AG09319 (cell line): ENCODE measurements at regions not wholly inside any gene's neighbourhood (a gene's known extent, or its start where the extent isn't known, plus 50 kb on each side); places are given as distances from the start of the nearest gene placed in this dataset.

Source experiments
- DNase-seq: peaks from one replicate; pipeline ENCODE4 v3.0.0-alpha.2; 2010; ENCODE audit warnings: low read depth; ENCODE audit errors: extremely low read depth
- TF ChIP-seq, protein P1 (sequence below): IDR thresholded peaks from 2 replicates; pipeline ENCODE4 v1.5.1; 2011; ENCODE audit warnings: low read depth, mild to moderate bottlenecking, inconsistent platforms, low read length, moderate library complexity

DNA sequence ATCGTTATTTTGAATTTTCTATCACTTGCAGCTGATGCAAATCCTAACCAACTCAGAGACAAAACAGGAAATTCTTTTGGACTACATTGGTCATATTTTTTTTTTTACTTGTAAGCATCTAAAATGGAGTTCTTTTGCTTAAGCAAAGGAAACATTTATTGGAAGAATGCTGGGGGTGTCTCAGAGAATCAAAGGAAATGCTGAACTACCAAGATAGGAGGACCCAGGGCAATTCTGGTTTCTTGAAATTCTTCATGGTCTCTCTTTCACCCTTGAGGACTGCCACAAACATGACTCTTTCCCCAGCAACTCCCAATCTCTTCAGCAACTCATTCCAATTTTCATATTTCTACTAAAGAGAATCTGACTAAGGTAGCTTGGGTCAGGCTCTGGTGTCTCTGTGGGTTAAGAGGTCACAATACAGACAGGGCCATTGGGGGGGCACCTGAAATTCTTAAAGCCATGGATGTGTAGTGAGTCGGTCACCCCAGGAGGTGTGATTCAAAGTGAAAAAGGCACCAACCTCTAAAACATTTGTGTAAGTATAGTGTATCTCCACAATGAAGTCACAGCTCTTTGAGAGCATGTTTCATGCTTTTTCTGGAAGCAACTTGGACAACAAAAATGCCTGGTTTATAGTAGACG lies 171.1 kb upstream of the FGGY start:
- TF ChIP-seq, protein P1, sequence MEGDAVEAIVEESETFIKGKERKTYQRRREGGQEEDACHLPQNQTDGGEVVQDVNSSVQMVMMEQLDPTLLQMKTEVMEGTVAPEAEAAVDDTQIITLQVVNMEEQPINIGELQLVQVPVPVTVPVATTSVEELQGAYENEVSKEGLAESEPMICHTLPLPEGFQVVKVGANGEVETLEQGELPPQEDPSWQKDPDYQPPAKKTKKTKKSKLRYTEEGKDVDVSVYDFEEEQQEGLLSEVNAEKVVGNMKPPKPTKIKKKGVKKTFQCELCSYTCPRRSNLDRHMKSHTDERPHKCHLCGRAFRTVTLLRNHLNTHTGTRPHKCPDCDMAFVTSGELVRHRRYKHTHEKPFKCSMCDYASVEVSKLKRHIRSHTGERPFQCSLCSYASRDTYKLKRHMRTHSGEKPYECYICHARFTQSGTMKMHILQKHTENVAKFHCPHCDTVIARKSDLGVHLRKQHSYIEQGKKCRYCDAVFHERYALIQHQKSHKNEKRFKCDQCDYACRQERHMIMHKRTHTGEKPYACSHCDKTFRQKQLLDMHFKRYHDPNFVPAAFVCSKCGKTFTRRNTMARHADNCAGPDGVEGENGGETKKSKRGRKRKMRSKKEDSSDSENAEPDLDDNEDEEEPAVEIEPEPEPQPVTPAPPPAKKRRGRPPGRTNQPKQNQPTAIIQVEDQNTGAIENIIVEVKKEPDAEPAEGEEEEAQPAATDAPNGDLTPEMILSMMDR = no peak
- DNase-seq = no peak

DNA sequence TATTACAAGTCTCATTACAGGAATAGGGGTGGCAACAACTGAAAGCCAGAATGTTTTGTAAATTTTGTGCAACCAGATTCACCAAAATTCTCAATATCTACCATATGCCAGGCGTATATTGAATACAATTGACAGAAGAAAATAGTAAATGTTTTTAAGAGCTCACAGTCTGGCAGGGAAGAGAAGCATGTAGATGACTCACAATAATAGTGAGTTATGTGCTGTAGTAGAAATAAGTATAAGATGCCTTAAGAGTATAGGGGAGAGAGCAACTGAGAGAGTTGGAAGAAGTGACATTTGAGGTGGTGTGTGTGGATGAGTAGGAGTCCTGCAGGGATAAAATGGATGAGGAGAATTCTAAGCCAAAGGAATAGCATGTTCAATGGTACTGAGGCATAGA lies 170.5 kb upstream of the FGGY start:
- TF ChIP-seq, protein P1 = no peak
- DNase-seq = no peak

DNA sequence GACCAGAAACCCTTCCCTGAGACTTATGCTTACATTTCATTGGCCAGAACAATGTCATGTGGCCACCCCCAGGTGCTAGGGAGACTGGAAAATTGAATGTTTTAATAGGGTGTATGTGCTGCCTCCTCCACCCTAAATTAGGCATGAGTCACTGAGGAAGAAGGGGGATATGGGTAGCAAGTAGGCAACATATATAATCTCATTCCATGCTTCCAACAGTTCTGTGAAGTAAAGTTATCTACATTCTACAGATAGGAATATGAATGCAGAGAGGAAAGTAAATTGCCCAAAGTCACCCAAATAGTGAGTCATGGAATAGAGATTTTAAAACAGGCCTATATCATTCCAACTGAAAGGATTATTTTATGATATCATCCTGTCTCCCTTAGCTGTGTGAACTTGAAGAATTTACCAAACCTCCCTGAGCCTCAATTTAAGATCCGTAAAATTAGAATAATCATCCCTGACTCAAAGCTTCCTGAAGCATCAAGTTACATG lies 168.6 kb upstream of the FGGY start:
- DNase-seq = no peak
- TF ChIP-seq, protein P1 = no peak

DNA sequence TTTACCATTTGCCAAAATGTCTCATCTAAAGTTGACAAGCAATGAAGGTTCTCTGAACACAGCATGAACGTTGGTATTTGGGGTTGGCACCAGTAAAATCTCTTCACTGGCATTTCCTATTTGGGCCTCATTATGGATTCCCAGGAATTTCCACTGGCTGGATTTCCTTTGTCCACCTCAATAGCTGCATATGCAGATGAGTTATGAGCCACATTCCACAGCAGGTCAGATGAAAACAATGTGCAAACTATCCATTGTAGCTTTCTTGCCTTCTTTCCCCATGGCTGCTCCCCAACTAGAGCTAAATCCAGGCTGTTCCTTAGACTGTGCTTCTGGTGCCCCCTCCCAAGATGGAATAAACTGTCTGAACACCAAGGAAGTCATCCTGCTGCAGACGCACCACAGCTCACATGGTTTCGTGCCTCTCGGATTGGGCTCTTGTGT lies 168.1 kb upstream of the FGGY start:
- TF ChIP-seq, protein P1 = no peak
- DNase-seq = no peak

DNA sequence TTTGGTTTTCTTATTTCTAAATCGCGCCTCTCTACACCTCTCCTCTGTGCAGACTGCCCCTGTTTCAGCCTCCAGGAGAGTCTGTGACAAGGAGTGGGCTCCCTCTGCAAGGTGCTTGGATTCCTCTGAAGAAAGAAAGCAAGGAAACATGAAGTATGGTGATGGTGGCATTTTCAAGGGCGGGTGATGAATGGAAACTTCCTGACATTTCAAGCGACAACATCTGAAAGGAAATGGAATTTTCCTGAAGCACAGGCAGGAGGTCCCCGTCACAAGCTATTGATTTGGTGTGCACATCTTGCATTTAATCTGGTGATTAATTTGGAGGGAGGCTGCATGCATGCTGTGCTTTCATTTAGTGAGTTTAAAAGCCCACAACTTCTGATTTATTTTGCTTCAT lies 164.6 kb upstream of the FGGY start:
- DNase-seq = no peak
- TF ChIP-seq, protein P1 = no peak

DNA sequence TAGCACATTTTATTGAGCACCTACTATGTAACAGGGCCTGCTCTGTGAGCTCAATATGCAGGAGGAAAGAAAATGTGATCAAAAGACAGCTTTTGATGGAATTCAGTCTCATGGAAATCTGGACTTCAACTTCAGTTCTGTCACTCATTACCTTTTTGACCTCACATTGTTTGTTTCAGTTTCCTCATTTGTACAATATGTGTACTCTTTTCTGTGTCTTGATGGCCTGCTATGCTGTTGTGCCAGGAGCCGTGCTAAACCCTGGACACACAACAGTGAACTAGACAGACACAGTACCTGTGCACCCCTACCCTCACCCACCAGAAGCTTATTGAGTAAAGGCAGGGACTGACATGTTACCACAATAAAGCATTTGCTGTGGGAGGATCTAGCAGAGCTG lies 162.9 kb upstream of the FGGY start:
- TF ChIP-seq, protein P1 = no peak
- no peak for DNase-seq

DNA sequence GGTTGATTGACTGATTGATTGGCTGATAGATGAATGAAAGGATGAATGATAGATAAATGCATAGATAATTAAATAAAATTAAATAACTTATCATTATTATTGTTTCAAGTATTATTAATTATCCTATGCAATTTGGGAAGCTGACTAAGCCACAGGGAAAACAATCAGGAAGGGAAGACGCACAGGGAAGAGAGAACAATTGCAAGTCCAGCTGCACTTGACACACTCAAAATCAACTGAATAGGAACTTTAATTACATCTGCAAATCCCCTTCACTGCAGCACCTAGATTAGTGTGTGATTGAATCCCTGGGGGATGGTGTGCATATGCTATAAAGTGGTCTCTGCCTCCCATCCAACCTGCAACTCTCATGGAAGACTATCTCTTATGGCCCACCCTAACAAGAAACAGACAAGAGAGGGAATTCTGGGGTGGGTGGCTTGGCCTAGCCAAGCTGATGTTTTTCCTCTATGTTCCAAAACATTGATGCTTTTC lies 161.1 kb upstream of the FGGY start:
- TF ChIP-seq, protein P1 = no peak

More for the DNA sequence above, 161.1 kb upstream of the FGGY start:
- no peak for DNase-seq
